ENCODE measurements at regions not wholly inside any gene's neighbourhood (a gene's known extent, or its start where the extent isn't known, plus 50 kb on each side); places are given as distances from the start of the nearest gene placed in this dataset.

DNA sequence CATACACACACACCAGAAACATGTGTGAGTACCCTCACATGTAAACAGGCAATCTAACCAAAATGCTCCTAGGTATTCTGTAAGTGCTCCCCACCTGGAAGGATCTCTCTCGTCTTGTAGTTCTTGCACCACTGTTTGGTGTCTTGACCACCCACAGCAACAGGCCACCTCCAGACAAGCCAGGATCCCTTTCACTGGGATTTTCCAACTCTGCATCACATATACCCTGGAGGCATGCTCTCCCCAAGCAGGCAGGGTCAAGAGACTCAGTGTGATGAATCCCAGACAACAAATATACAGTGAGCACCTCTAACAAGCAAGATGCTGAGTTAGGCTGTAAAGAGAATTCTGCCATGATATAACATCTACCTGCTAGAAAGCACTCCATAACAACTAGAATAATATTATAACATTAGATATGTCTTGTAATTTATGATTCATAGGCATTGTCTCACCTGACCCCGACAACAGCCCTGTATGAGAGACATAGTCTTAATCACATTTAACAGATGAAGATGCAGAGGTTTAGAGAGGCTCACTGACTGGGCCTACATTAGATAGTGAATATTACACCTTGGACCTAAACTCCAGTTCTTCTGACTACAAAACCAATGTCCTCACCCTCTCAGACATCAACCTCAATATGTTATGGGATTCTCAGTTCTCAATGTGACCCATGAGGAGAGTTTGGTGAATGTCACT lies 76.5 kb upstream of the BCL6 start:
- no peak for DNase-seq
- no peak overlapping the region for H3K4me3 ChIP-seq
- WGBS, 2 donors = 88 to 89% methylated on average over 2 of the region's 2 CpGs
- no peaks in the 10 kb centered on the region for H3K4me1 ChIP-seq (ENCODE audit: control insufficient read depth in 5 of 5, insufficient read depth in 5 of 5, low read length in 5 of 5)
- no peak overlapping the region for H3K27ac ChIP-seq (ENCODE audit: low read depth in 1 of 2, low read length in 1 of 2)
- no peaks in the 10 kb centered on the region for H3K27me3 ChIP-seq (ENCODE audit: control insufficient read depth in 3 of 3, insufficient read depth in 3 of 3, low read length in 2 of 3)
- H3K36me3 ChIP-seq (ENCODE audit: control insufficient read depth in 4 of 4, insufficient read depth in 4 of 4, low read length in 4 of 4) = no peaks in the 10 kb centered on the region
- ATAC-seq (ENCODE audit: insufficient read depth, low FRiP score) = no peak
- no peak for TF ChIP-seq CTCF (IDR thresholded peaks at IDR 0.05; ENCODE audit: control extremely low read depth, extremely low read depth)
- H3K9ac ChIP-seq (ENCODE audit: insufficient read depth in 1 of 2, low read length in 2 of 2) = no peak overlapping the region
- no peaks in the 10 kb centered on the region for H3K9me3 ChIP-seq (ENCODE audit: control insufficient read depth in 4 of 4, insufficient read depth in 3 of 4, low read length in 3 of 4)

DNA sequence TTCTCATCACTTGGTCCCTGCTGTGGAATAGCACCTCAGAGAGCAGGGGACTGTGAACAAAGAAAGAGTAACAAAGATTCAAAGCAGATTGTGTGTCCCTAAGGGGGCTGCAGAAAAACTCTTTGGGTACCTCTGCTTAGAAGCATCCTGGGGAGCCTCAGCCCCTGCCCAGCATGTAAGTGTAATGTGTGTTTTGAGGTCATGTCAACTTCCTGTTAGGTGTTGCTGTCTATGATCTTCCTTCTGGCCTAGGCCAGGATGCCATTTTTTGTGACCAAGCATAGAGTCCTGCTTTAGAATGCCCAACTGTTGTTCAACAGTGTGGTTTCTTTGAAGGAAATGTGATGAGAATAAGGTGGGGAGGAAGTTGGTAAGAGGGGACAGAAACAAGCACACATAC lies 77.1 kb upstream of the BCL6 start:
- Histone ChIP-seq H3K9me3 (ENCODE audit: control insufficient read depth in 4 of 4, insufficient read depth in 3 of 4, low read length in 3 of 4) (no peaks in the 10 kb centered on the region), H3K27me3 (ENCODE audit: control insufficient read depth in 3 of 3, insufficient read depth in 3 of 3, low read length in 2 of 3) (no peaks in the 10 kb centered on the region), H3K27ac (ENCODE audit: low read depth in 1 of 2, low read length in 1 of 2) (no peak overlapping the region), H3K9ac (ENCODE audit: insufficient read depth in 1 of 2, low read length in 2 of 2) (no peak overlapping the region), H3K4me3 (no peak overlapping the region), H3K4me1 (ENCODE audit: control insufficient read depth in 5 of 5, insufficient read depth in 5 of 5, low read length in 5 of 5) (no peaks in the 10 kb centered on the region), H3K36me3 (ENCODE audit: control insufficient read depth in 4 of 4, insufficient read depth in 4 of 4, low read length in 4 of 4) (no peaks in the 10 kb centered on the region)
- TF ChIP-seq CTCF (IDR thresholded peaks at IDR 0.05; ENCODE audit: control extremely low read depth, extremely low read depth) = no peak
- DNase-seq (no peak), ATAC-seq (ENCODE audit: insufficient read depth, low FRiP score) (no peak)

- no peaks in the 10 kb centered on the region for H3K36me3 ChIP-seq (ENCODE audit: control insufficient read depth in 4 of 4, insufficient read depth in 4 of 4, low read length in 4 of 4)
- TF ChIP-seq CTCF (IDR thresholded peaks at IDR 0.05; ENCODE audit: control extremely low read depth, extremely low read depth) = no peak
- 96 to 97% methylated on average over 2 of the region's 2 CpGs for WGBS, 2 donors
- H3K4me1 ChIP-seq (ENCODE audit: control insufficient read depth in 5 of 5, insufficient read depth in 5 of 5, low read length in 5 of 5) = no peaks in the 10 kb centered on the region
- H3K4me3 ChIP-seq = no peak overlapping the region
- no peak overlapping the region for H3K27ac ChIP-seq (ENCODE audit: low read depth in 1 of 2, low read length in 1 of 2)
- no peak for ATAC-seq (ENCODE audit: insufficient read depth, low FRiP score)
- no peak overlapping the region for H3K9ac ChIP-seq (ENCODE audit: insufficient read depth in 1 of 2, low read length in 2 of 2)
- DNase-seq = no peak
- H3K9me3 ChIP-seq (ENCODE audit: control insufficient read depth in 4 of 4, insufficient read depth in 3 of 4, low read length in 3 of 4) = no peaks in the 10 kb centered on the region
- H3K27me3 ChIP-seq (ENCODE audit: control insufficient read depth in 3 of 3, insufficient read depth in 3 of 3, low read length in 2 of 3) = no peaks in the 10 kb centered on the region
Measured at GRCh38 chr3:187823746-187824145, 78.5 kb upstream of the BCL6 start.

GRCh38 chr3:187827723-187828122 lies 82.5 kb upstream of the BCL6 start:
- Histone ChIP-seq H3K4me1 (ENCODE audit: control insufficient read depth in 5 of 5, insufficient read depth in 5 of 5, low read length in 5 of 5) (no peaks in the 10 kb centered on the region), H3K9ac (ENCODE audit: insufficient read depth in 1 of 2, low read length in 2 of 2) (no peak overlapping the region), H3K9me3 (ENCODE audit: control insufficient read depth in 4 of 4, insufficient read depth in 3 of 4, low read length in 3 of 4) (no peaks in the 10 kb centered on the region), H3K36me3 (ENCODE audit: control insufficient read depth in 4 of 4, insufficient read depth in 4 of 4, low read length in 4 of 4) (no peaks in the 10 kb centered on the region), H3K27me3 (ENCODE audit: control insufficient read depth in 3 of 3, insufficient read depth in 3 of 3, low read length in 2 of 3) (no peaks in the 10 kb centered on the region), H3K4me3 (no peak overlapping the region), H3K27ac (ENCODE audit: low read depth in 1 of 2, low read length in 1 of 2) (no peak overlapping the region)
- DNase-seq (no peak), ATAC-seq (ENCODE audit: insufficient read depth, low FRiP score) (no peak)
- TF ChIP-seq CTCF (IDR thresholded peaks at IDR 0.05; ENCODE audit: control extremely low read depth, extremely low read depth) = no peak
- WGBS, 2 donors = 76 to 80% methylated on average over 2 of the region's 2 CpGs

Data from lung (tissue), 11 donors.